ENCODE measurements at regions not wholly inside any gene's neighbourhood (a gene's known extent, or its start where the extent isn't known, plus 50 kb on each side); places are given as distances from the start of the nearest gene placed in this dataset.

DNA sequence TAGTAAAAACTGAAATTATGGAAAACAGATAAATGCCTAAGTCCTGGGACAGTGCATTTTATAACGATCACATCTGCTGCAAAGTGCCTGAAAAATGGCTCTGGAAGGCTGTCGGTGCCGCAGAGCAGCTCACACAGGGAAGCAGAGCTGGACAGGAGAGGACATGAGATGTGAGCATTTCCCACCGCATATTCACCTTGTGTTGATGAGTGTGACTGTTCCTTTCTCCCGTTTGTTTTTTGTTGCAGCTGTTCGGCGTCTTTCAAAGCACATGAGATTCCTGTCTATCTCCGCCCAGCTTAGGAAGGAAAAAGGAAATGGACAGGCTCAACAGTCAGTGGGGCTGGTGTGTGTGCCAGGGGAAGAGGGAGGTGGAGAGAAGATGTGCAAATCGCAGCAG lies 164.9 kb upstream of the SEMA6A start:
- TF ChIP-seq POLR2AphosphoS5 (IDR thresholded peaks at IDR 0.05; ENCODE audit: low read depth, low read length) (no peak), SPI1 (IDR thresholded peaks at IDR 0.05; ENCODE audit: low read depth, low read length) (no peak), POLR2A (IDR thresholded peaks at IDR 0.05; ENCODE audit: low read depth, low read length) (no peak), POU2F2 (IDR thresholded peaks at IDR 0.05; ENCODE audit: low read depth, low read length) (no peak), TAF1 (IDR thresholded peaks at IDR 0.05; ENCODE audit: low read depth, low read length) (no peak)
- no peak for FAIRE-seq
- no peak for DNase-seq (ENCODE audit: insufficient read length, low spot score)

- TF ChIP-seq SPI1 (IDR thresholded peaks at IDR 0.05; ENCODE audit: low read depth, low read length) (no peak), PAX5 (IDR thresholded peaks at IDR 0.05; ENCODE audit: insufficient read depth, low read length, severe bottlenecking) (no peak), POLR2AphosphoS5 (IDR thresholded peaks at IDR 0.05; ENCODE audit: low read depth, low read length) (no peak), TAF1 (IDR thresholded peaks at IDR 0.05; ENCODE audit: low read depth, low read length) (no peak), POU2F2 (IDR thresholded peaks at IDR 0.05; ENCODE audit: low read depth, low read length) (no peak), POLR2A (IDR thresholded peaks at IDR 0.05; ENCODE audit: low read depth, low read length) (no peak)
- DNase-seq (ENCODE audit: insufficient read length, low spot score): no peak
- FAIRE-seq: no peak
Observed at GRCh38 chr5:116738615-116739261, 164.1 kb upstream of the SEMA6A start.

DNA sequence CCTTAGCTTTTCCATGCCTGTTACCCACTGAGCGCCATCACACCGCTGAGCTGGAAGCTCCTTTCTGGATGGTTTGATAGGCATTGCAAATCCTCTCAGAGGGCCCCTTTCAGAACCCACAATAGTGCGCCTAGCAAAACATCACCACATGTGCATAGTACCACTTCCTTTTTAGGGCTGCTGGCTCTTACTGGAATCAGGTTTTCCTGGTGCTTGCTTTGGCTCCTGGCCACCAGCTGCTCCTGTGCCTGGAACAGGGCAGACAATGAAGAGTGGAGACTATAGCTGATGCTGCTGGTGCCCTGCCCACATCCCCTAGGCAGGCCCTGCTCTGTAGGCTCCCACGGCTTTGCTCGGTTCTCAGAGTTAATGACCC lies 163.6 kb upstream of the SEMA6A start:
- FAIRE-seq (no peak), DNase-seq (ENCODE audit: insufficient read length, low spot score) (no peak)
- TF ChIP-seq POLR2A (IDR thresholded peaks at IDR 0.05; ENCODE audit: low read depth, low read length) (no peak), SPI1 (IDR thresholded peaks at IDR 0.05; ENCODE audit: low read depth, low read length) (no peak), TAF1 (IDR thresholded peaks at IDR 0.05; ENCODE audit: low read depth, low read length) (no peak), POLR2AphosphoS5 (IDR thresholded peaks at IDR 0.05; ENCODE audit: low read depth, low read length) (no peak), PAX5 (IDR thresholded peaks at IDR 0.05; ENCODE audit: insufficient read depth, low read length, severe bottlenecking) (no peak), POU2F2 (IDR thresholded peaks at IDR 0.05; ENCODE audit: low read depth, low read length) (no peak)

GRCh38 chr5:116736671-116737070 lies 162.0 kb upstream of the SEMA6A start:
- FAIRE-seq: no peak
- no peak for DNase-seq (ENCODE audit: insufficient read length, low spot score)

DNA sequence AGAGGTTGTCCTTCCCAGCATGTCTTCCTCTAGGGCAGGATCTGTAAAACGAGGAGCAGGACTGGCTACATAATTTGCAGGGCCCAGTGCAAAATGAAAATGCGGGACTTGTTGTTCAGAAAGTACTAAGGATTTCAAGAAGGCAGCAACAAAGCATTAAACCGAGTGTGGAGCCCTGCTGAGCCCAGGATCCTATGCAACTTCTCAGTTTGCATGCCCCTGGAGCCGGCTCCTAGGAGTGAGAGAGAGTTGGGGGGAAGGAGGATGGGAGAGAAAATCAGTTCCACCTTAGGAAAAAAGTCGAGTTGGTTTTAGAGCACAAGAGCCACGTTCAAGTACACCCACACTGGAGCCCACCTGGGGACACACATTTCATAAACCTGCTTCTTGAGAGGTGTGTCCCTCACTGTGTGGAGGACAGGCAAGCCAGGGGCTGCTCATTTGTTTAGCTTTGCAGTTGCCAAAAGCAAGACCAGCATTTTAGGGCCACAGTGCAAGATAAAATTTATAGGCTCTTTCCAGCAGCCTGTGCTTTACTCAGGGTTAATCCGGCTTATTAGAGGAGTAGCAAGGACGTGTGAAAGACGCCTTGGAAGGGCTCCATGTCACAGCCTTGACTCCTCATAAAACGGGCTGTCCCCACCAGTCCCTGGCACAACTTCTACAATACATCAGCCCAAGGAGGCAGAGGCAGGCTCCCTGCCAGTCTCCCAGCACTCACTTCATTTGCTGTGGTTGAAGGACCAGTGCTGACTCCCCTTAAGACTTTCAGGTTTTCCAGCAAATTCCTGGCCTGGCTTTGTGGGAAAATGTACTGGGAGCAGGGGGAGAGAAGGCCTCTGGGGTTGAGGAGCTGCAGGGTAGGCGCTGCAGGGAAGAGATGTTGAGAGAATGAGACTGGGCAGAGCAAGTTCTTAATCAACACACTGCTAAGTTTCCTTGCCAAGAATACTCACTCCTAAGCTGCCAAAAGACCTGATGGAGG lies 159.7 kb upstream of the SEMA6A start:
- DNase-seq (ENCODE audit: insufficient read length, low spot score): no peak
- TF ChIP-seq TAF1 (IDR thresholded peaks at IDR 0.05; ENCODE audit: low read depth, low read length) (no peak), POLR2A (IDR thresholded peaks at IDR 0.05; ENCODE audit: low read depth, low read length) (no peak), POLR2AphosphoS5 (IDR thresholded peaks at IDR 0.05; ENCODE audit: low read depth, low read length) (no peak), POU2F2 (IDR thresholded peaks at IDR 0.05; ENCODE audit: low read depth, low read length) (no peak), PAX5 (IDR thresholded peaks at IDR 0.05; ENCODE audit: insufficient read depth, low read length, severe bottlenecking) (no peak), SPI1 (IDR thresholded peaks at IDR 0.05; ENCODE audit: low read depth, low read length) (no peak)
- no peak for FAIRE-seq

More at GRCh38 chr5:116736671-116737070, 162.0 kb upstream of the SEMA6A start:
- TF ChIP-seq SPI1 (IDR thresholded peaks at IDR 0.05; ENCODE audit: low read depth, low read length): no peak
- no peak for TF ChIP-seq TAF1 (IDR thresholded peaks at IDR 0.05; ENCODE audit: low read depth, low read length)
- TF ChIP-seq POU2F2 (IDR thresholded peaks at IDR 0.05; ENCODE audit: low read depth, low read length): no peak

GRCh38 chr5:116732591-116732990 lies 158.0 kb upstream of the SEMA6A start:
- TF ChIP-seq POLR2AphosphoS5 (IDR thresholded peaks at IDR 0.05; ENCODE audit: low read depth, low read length) (no peak), PAX5 (IDR thresholded peaks at IDR 0.05; ENCODE audit: insufficient read depth, low read length, severe bottlenecking) (no peak), TAF1 (IDR thresholded peaks at IDR 0.05; ENCODE audit: low read depth, low read length) (no peak), SPI1 (IDR thresholded peaks at IDR 0.05; ENCODE audit: low read depth, low read length) (no peak), POLR2A (IDR thresholded peaks at IDR 0.05; ENCODE audit: low read depth, low read length) (no peak), POU2F2 (IDR thresholded peaks at IDR 0.05; ENCODE audit: low read depth, low read length) (no peak)
- FAIRE-seq: no peak
- DNase-seq (ENCODE audit: insufficient read length, low spot score): no peak

- DNase-seq (ENCODE audit: insufficient read length, low spot score): no peak
- no peak for FAIRE-seq
- TF ChIP-seq SPI1 (IDR thresholded peaks at IDR 0.05; ENCODE audit: low read depth, low read length) (no peak), POU2F2 (IDR thresholded peaks at IDR 0.05; ENCODE audit: low read depth, low read length) (no peak), PAX5 (IDR thresholded peaks at IDR 0.05; ENCODE audit: insufficient read depth, low read length, severe bottlenecking) (no peak), POLR2A (IDR thresholded peaks at IDR 0.05; ENCODE audit: low read depth, low read length) (no peak), POLR2AphosphoS5 (IDR thresholded peaks at IDR 0.05; ENCODE audit: low read depth, low read length) (no peak), TAF1 (IDR thresholded peaks at IDR 0.05; ENCODE audit: low read depth, low read length) (no peak)
Observed at GRCh38 chr5:116731432-116731831, 156.8 kb upstream of the SEMA6A start.

- TF ChIP-seq SPI1 (IDR thresholded peaks at IDR 0.05; ENCODE audit: low read depth, low read length) (no peak), POLR2A (IDR thresholded peaks at IDR 0.05; ENCODE audit: low read depth, low read length) (no peak), TAF1 (IDR thresholded peaks at IDR 0.05; ENCODE audit: low read depth, low read length) (no peak), PAX5 (IDR thresholded peaks at IDR 0.05; ENCODE audit: insufficient read depth, low read length, severe bottlenecking) (no peak), POU2F2 (IDR thresholded peaks at IDR 0.05; ENCODE audit: low read depth, low read length) (no peak), POLR2AphosphoS5 (IDR thresholded peaks at IDR 0.05; ENCODE audit: low read depth, low read length) (no peak)
- DNase-seq (ENCODE audit: insufficient read length, low spot score): no peak
- FAIRE-seq: no peak
Observed at GRCh38 chr5:116730706-116731105, 156.1 kb upstream of the SEMA6A start.

- FAIRE-seq (no peak), DNase-seq (ENCODE audit: insufficient read length, low spot score) (no peak)
- TF ChIP-seq POU2F2 (IDR thresholded peaks at IDR 0.05; ENCODE audit: low read depth, low read length): no peak
- TF ChIP-seq TAF1 (IDR thresholded peaks at IDR 0.05; ENCODE audit: low read depth, low read length): no peak
- TF ChIP-seq SPI1 (IDR thresholded peaks at IDR 0.05; ENCODE audit: low read depth, low read length): no peak
- no peak for TF ChIP-seq PAX5 (IDR thresholded peaks at IDR 0.05; ENCODE audit: insufficient read depth, low read length, severe bottlenecking)
- no peak for TF ChIP-seq POLR2A (IDR thresholded peaks at IDR 0.05; ENCODE audit: low read depth, low read length)
- TF ChIP-seq POLR2AphosphoS5 (IDR thresholded peaks at IDR 0.05; ENCODE audit: low read depth, low read length): no peak
Observed at GRCh38 chr5:116730185-116730584, 155.6 kb upstream of the SEMA6A start.
